Cardiac muscle cell (in vitro differentiated cells and primary cell): ENCODE measurements at regions not wholly inside any gene's neighbourhood (a gene's known extent, or its start where the extent isn't known, plus 50 kb on each side); places are given as distances from the start of the nearest gene placed in this dataset.

Experiments
- DNase-seq, 2 donors: peaks; one replicate each; pipeline versions ENCODE4 v3.0.0 to v3.0.0-alpha.2; 2010 to 2017; ENCODE audit warnings: low read depth in 1 of 2, low spot score in 1 of 2
- H3K27ac ChIP-seq: fragments of 200-600 bp; sonication (generic); 2 replicates; pipeline ENCODE4 v1.5.1; 2016
- H3K27me3 ChIP-seq: fragments of 200-600 bp; sonication (generic); 2 replicates; pipeline ENCODE4 v1.6.0; 2016; ENCODE audit warnings: control low read depth
- H3K36me3 ChIP-seq: fragments of 200-600 bp; sonication (generic); 2 replicates; pipeline ENCODE4 v1.5.1; 2016; ENCODE audit warnings: control low read depth
- H3K4me1 ChIP-seq: fragments of 200-600 bp; sonication (generic); 2 replicates; pipeline ENCODE4 v1.8.1; 2017; ENCODE audit warnings: low read depth, mild to moderate bottlenecking, mixed run types
- H3K4me3 ChIP-seq: fragments of 200-600 bp; sonication (generic); 2 replicates; pipeline ENCODE4 v1.5.1; 2016; ENCODE audit warnings: mild to moderate bottlenecking
- H3K9me3 ChIP-seq: fragments of 200-600 bp; sonication (generic); 2 replicates; pipeline ENCODE4 v1.5.1; 2017; ENCODE audit warnings: low read depth, mild to moderate bottlenecking, control low read depth
- TF ChIP-seq, protein P1 (sequence below): IDR thresholded peaks from 2 replicates; pipeline ENCODE4 v1.5.1; 2012; ENCODE audit warnings: low read depth, mild to moderate bottlenecking, low read length

DNA sequence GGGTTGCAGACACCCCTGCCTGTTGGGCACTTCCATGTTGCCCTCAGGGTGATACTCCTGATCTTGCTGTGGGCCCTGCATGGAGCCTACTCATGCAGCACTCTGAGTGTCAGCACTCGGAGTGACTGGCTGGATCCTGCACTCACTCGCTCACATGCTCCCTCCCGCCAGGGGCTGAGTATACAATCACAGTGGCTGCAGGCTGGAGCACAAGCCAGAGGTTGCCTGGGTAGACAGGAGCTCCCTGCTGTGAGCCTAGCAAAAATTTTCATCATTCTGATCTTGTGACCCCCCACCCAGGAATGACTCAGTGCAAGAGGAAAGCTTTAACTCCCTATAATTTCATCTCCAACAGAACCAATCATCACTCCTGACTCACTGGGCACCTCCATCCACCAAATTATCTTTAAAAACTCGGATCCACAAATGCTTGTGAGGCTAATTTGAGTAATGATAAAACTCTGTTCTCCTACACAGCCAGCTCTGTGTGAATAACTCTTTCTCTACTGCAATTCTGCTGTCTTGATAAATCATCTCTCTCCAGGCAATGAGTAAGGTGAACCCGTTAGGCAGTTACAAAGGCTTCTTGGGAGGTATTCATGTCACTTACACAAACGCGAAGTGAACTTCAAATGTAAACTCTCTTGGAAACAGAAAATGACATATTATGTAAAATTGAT is 1180.8 kb upstream of the PABPC4L start:
- DNase-seq: no peak
- TF ChIP-seq, protein P1, sequence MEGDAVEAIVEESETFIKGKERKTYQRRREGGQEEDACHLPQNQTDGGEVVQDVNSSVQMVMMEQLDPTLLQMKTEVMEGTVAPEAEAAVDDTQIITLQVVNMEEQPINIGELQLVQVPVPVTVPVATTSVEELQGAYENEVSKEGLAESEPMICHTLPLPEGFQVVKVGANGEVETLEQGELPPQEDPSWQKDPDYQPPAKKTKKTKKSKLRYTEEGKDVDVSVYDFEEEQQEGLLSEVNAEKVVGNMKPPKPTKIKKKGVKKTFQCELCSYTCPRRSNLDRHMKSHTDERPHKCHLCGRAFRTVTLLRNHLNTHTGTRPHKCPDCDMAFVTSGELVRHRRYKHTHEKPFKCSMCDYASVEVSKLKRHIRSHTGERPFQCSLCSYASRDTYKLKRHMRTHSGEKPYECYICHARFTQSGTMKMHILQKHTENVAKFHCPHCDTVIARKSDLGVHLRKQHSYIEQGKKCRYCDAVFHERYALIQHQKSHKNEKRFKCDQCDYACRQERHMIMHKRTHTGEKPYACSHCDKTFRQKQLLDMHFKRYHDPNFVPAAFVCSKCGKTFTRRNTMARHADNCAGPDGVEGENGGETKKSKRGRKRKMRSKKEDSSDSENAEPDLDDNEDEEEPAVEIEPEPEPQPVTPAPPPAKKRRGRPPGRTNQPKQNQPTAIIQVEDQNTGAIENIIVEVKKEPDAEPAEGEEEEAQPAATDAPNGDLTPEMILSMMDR: no peak
- H3K27ac ChIP-seq: no peak overlapping the region
- no peaks in the 10 kb centered on the region for H3K4me1 ChIP-seq
- H3K27me3 ChIP-seq: no peaks in the 10 kb centered on the region
- no peaks in the 10 kb centered on the region for H3K36me3 ChIP-seq
- no peak overlapping the region for H3K4me3 ChIP-seq
- H3K9me3 ChIP-seq: no peaks in the 10 kb centered on the region

DNA sequence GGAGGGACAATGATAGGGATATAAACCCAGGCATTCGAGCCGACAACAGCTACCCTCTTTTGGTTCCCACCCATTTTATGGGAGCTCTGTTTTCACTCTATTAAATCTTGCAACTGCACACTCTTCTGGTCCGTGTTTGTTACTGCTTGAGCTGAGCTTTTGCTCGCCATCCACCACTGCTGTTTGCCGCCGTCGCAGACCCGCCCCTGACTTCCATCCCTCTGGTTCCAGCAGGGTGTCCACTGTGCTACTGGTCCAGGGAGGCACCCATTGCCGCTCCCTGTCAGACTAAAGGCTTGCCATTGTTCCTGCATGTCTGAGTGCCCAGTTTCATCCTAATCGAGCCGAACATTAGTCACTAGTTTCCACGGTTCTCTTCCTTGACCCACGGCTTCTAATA is 1170.5 kb upstream of the PABPC4L start:
- DNase-seq: no peak
- no peaks in the 10 kb centered on the region for H3K27me3 ChIP-seq
- no peaks in the 10 kb centered on the region for H3K36me3 ChIP-seq
- no peaks in the 10 kb centered on the region for H3K9me3 ChIP-seq
- H3K4me3 ChIP-seq: no peak overlapping the region
- TF ChIP-seq, protein P1: no peak
- H3K27ac ChIP-seq: no peak overlapping the region
- no peaks in the 10 kb centered on the region for H3K4me1 ChIP-seq

DNA sequence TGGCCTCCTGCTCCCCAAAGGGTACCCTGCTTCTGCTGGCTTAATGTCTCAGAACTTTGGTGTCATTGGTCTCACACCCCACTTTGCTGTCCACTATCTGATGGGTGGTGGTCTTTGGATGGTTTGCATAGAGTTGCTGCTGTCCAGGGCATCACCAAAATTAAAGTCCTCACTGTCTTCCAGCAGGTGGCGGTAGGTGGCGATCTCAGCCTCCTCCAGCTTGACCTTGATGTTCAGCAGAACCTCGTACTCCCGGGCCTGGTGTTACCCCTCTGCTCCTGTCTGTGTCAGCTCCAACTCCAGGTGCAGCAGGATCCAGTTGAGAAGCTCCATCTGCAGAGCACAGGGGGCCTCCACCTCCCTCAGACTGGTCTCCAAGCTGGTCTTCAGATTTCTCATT is 1169.5 kb upstream of the PABPC4L start:
- H3K4me1 ChIP-seq: no peaks in the 10 kb centered on the region
- H3K27me3 ChIP-seq: no peaks in the 10 kb centered on the region
- no peaks in the 10 kb centered on the region for H3K36me3 ChIP-seq
- H3K9me3 ChIP-seq: no peaks in the 10 kb centered on the region
- TF ChIP-seq, protein P1: no peak
- no peak for DNase-seq
- no peak overlapping the region for H3K4me3 ChIP-seq
- H3K27ac ChIP-seq: no peak overlapping the region

DNA sequence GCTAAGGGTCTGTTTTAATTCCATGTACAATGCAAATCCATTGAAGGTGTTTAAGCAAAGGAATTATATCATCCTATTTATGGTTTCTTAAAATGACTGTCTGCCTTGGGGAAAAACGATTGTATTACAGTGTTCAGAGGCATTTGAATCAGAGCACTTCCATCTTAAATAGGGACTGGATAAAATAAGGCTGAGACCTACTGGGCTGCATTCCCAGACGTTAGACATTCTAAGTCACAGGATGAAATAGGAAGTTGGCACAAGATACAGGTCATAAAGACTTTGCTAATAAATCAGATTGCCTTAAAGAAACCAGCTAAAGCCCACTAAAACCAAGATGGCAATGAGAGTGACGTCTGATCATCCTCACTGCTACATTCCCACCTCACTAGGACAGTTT is 1167.2 kb upstream of the PABPC4L start:
- Histone ChIP-seq H3K9me3 (no peaks in the 10 kb centered on the region), H3K36me3 (no peaks in the 10 kb centered on the region), H3K4me3 (no peak overlapping the region), H3K27ac (no peak overlapping the region), H3K4me1 (no peaks in the 10 kb centered on the region), H3K27me3 (no peaks in the 10 kb centered on the region)
- no peak for DNase-seq
- TF ChIP-seq, protein P1: no peak

DNA sequence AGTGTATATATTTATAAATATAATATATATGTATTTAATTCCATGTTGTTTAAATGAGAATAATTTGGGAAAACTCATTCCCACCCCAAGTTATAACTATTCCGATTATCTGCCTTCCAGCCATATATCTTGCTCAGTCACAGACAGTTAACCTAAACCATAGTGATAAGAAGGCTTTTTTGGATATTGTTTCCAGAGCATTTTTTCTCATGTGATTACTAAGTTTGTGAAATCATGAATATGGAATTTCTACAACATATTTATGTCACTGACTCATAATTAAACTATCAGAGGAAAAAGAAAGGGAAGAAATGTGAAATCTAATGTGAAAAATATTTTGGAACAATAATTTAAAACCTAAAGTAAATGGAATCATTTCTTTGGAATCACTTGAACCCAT is 1163.5 kb upstream of the PABPC4L start:
- TF ChIP-seq, protein P1: no peak
- Histone ChIP-seq H3K27ac (no peak overlapping the region), H3K4me3 (no peak overlapping the region), H3K4me1 (no peaks in the 10 kb centered on the region), H3K27me3 (no peaks in the 10 kb centered on the region), H3K36me3 (no peaks in the 10 kb centered on the region), H3K9me3 (no peaks in the 10 kb centered on the region)
- peak in 1 of 2 donors; percentile 16 for DNase-seq
